ENCODE measurements at regions not wholly inside any gene's neighbourhood (a gene's known extent, or its start where the extent isn't known, plus 50 kb on each side); places are given as distances from the start of the nearest gene placed in this dataset.
A peak's percentile ranks its signal among the peaks of the same experiment; 100 is the strongest.
"Not testable (repeated sequence)": the region's sequence is repeated elsewhere in the genome, so short reads cannot be mapped to it uniquely, and the experiment has no call there.

DNA sequence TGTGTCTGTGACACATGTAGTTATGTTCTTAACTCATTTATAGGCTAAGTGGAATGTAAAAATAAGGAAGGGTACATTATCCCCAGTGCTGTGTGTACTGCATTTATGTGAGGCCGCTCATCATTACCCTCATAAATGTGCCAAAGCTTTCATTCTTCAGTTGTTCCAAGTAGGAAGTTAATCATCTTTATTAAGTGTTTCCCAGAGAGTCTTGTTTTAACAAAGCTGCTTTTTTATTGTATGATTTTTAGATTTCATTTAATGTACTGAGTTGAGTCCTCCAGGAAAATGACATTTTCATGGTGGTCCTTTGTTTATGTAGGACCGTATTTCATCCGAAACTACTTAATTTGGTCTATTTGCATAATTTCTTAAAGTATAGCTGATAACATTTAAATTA is 379.8 kb downstream of the DLEU7 start:
- DNase-seq = no peak
- intact Hi-C loops (cut with DNase I) = no loop called here

DNA sequence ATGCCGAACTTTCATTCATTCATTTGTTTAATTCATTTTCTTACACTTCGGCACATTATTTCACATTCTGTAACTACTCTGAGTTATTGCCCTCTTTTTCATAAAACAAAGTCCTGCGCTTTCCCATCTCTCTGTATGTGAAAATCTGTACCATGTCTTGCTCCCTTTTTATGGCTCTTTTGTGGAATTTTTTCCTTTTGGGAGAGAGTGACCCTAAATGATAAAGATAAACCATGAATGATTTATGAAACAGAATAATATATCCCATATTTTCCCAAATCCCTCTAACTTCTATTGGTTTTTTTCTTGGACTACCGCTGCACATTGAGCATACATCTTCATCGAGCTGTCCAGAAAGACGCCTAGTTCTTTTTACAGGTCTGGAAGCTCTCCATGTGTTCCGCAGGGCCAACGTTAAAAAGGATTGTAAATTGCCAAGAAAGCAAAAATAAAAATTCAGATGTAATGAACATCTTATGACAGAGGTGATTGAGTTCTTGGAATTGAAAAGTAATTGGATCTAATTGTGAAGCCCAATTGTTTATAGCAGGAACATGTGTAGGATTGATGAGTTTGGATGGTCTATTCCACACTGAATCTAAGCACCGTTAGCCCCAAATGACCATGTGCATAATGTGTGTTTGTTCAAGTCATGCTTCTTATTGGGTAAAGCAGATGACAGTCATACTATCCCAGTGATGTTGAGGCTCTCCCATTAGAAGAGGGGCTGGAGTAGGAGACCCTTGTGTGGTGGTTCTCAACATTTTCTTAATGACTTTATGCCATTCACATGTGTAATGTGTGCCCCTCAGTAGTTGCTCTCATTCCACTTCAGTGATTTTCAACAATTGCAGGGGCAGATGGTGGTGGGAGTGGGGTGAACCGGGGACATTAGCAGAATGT is 378.9 kb downstream of the DLEU7 start:
- DNase-seq = no peak
- intact Hi-C loops (cut with DNase I) = no loop called here

DNA sequence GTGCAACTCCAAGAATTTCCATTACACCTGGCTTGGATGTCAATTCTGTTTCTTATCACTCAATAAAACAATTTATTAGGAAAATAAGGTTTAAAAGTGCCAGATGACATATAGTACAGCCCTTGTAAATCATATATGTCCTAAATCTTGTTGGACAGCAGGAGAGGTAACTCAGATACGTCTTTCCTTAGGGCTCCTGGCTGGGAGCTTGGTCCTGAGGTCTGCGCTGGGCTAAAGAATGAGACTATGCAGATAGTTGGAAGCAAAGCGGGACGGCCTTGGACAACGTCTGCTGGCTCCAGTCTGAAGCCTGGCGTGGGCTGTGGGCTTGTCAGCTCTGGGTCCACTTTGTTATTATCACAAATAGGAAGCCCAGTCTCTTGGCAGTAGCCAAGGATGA is 377.0 kb downstream of the DLEU7 start:
- intact Hi-C loops (cut with DNase I) = no loop called here
- no peak for DNase-seq

DNA sequence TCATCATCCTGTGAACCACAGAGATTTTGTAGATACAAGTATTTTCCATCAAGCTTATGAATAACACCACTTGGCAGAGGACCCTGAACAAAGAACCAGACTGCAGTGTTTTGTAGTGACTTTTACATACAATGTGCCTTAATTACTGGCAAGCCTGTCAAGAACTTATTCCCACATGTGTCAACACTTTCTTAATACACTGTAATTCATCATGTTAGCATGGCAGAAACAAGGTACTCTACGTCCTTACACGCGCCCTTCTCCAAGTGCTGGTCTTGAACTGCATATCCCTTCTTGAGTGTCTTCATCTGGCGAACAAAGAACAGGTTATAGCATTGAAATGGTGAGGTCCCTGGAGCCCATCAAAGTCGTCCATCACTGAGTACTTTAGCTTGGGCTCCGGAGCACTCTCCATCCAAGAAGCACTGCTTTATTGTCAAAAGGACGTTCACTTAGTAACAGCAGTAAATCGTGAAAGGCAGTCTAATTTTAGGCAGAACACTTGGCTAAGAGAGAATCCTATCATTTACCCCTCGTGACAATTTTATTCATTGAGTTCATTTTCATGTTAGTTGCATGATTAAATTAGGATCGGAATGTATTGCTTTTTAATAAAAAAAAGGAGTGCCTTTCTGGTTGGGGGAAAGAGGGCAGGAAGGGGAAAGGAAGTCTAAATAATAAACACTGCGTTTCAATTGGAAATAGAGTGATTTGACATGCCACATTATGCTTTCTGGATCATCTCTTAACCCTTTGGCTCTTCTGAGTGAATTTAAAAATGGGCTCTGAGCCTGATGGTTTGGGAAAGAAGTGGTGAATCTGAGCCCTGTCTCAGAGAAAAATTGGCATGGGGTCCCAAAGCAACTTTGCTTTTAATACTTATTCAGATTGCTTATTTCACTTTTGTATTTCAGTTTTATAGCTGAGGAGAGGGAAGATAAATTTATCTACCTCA is 376.1 kb downstream of the DLEU7 start:
- intact Hi-C loops (cut with DNase I) = no loop called here
- DNase-seq = no peak

DNA sequence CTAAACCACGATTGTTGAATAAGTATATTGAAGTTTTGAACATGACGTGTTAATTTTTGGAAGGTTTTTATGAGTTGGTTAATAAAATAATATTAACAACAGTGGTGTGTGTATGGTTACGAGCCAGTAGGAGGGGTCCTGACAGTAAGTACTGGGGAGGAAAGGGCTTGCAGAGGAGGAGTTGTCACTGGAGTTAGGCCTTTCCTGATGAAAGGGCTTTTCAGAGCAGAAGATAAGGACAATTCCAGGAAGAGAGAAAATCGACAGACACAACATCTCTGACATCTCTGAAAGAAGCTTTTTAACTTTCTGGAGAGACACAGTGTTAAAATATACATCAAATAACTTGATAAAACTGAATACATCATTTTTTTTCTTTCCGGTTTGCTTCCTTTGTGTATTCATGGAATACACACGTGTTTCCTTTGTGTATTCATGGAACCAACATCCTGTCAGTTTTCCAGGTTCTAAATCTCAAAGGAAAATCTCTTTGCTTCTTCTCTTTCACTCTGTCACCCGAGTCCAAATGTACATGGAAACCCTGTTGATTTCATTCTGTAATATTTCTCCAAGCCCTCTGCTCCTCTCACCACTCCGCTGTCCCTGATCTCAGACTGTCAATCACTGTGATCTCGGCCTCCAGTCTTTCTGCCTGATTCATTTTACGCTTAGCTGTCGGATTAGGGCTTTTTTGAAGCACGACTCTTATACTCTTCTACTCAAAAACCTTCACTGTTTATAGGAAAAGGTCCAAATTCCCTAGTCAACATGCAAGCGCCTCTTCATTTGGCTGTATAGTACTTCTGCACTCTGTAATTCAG is 374.4 kb downstream of the DLEU7 start:
- DNase-seq = peak in 3 of 42 donors; percentile 15 to 51 (median 39)
- intact Hi-C loops (cut with DNase I) = no loop called here

DNA sequence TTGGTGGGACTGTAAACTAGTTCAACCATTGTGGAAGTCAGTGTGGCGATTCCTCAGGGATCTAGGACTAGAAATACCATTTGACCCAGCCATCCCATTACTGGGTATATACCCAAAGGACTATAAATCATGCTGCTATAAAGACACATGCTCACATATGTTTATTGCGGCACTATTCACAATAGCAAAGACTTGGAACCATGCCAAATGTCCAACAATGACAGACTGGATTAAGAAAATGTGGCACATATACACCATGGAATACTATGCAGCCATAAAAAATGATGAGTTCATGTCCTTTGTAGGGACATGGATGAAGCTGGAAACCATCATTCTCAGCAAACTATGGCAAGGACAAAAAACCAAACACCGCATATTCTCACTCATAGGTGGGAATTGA is 370.4 kb downstream of the DLEU7 start:
- intact Hi-C loops (cut with DNase I) = not testable (repeated sequence)

DNA sequence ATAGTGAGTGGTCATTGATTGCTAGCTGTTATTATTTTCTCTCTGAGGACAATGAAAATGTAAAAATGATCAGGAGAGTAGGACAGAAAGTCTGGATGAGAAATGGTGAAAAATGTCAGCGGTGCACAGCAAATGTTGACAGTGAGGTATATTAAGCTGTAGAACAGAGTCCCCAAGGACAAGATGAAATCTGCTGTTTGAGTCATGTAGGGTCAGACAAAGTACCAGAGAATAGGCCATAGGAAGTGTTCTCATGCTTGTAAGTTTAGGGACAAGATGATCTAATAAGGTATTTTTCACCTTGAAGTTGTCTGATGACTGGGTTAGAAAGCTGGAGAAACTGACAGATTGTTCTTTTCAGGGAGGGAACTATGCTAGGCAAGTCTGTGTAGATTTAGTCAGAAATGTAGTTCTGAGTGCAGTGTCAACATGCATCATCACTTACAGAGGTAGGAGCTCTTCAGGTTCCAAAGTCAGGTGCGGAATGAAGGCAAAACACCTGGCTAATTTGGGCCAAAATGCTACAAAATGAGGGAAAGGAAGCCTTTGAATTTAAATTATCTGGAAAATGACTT is 369.3 kb downstream of the DLEU7 start:
- intact Hi-C loops (cut with DNase I) = no loop called here
- DNase-seq = no peak

More for the DNA sequence above, 370.4 kb downstream of the DLEU7 start:
- DNase-seq = not testable (repeated sequence)

DNA sequence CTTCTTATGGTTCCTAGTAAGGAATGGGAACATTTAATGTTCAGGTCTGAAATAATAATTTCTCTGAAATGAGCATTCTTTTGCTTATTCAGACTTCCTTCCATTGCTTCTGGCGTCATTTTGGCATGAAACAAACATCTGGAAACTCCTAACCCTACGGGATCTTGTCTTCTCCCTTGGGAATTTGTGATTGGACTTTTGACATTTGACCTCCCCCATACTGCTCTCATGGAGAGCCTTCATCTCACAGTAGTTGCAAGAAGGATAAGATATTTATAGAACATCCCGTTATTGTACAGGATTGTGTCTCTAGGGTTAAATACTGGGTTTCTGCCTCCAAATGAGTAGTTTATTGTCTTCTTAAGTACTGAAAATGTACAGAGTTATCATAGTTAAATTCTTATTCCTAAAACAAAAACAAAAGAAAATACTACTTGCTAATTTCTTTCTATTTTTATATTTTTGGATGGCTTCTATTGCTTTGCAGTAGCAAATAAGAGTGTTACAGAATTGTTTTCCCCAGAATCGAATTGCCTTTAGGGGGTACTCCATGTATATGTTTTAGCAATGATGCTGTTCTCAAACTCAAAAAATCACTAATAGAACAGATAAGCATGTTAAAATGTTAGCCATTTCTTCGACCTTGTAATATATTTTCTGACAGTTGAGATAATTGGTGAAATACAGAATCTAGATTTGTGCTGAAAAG is 366.8 kb downstream of the DLEU7 start:
- intact Hi-C loops (cut with DNase I) = no loop called here
- DNase-seq = no peak

DNA sequence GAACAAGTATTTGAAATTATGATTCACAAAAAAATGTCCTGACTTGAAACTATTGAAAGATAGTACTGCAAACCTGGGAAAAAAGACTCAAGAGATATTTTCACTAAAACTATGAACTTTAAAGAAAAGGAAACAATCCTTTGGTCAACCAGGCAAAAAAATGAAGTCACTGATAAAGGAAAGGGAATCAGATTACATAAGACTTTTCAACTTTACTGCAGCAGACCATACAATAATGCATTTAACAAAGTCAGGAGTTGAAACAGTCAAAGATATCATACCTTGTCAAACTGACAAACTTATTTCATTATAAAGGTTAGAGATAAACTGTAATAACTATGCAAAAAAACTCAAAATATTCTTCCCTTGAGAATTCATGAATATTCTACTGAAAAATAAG is 361.6 kb downstream of the DLEU7 start:
- intact Hi-C loops (cut with DNase I) = no loop called here
- no peak for DNase-seq

DNA sequence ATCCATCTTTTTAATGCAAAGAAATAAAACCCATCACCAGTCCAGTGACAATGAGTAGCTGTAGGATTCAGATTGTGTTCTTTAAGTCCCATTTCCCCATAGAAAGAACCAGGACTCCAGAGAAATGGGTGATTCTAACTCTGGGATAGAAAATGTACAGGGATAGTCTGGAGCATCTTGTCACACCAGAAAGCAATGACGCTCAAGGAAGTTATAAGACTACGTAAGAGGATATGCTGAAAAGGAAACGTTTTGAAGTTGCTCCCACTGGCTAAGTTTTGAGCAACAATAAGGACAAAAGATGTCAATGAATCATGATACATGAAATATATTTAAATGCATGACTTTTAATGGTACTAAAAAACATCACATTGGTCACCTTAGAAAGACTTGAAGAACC is 360.1 kb downstream of the DLEU7 start:
- no peak for DNase-seq
- intact Hi-C loops (cut with DNase I) = no loop called here

DNA sequence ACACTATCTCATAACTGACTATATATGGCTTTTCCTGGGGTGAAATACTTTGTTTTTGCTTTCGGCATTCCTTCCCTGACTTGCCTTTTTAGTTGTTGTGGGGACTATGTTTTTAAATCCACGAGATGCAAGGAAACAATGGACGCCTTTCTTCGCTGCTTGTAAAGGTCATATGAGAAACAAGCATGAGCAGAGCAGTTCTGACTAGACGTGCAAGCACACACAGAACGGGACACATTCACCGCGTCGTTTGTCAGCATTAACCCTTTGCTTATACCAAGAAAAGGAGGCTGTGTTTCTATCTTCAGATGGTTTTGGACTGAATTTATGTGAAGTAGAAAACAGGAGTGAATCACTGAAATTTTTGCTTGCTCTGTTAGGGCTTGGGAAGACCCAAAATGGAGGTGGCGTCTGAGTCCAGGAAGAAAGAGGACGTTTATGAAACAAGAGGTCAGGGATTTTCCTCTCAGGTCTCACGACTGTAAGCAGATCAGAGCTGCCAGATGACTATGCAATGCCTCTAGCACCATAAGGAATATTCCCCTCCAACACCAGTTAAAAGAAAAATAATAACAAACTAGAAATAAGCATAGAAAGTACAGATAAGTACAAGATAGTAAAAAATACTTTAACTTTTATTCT is 358.9 kb downstream of the DLEU7 start:
- intact Hi-C loops (cut with DNase I) = no loop called here
- DNase-seq = peak in 29 of 42 donors; percentile 5 to 70 (median 27)

DNA sequence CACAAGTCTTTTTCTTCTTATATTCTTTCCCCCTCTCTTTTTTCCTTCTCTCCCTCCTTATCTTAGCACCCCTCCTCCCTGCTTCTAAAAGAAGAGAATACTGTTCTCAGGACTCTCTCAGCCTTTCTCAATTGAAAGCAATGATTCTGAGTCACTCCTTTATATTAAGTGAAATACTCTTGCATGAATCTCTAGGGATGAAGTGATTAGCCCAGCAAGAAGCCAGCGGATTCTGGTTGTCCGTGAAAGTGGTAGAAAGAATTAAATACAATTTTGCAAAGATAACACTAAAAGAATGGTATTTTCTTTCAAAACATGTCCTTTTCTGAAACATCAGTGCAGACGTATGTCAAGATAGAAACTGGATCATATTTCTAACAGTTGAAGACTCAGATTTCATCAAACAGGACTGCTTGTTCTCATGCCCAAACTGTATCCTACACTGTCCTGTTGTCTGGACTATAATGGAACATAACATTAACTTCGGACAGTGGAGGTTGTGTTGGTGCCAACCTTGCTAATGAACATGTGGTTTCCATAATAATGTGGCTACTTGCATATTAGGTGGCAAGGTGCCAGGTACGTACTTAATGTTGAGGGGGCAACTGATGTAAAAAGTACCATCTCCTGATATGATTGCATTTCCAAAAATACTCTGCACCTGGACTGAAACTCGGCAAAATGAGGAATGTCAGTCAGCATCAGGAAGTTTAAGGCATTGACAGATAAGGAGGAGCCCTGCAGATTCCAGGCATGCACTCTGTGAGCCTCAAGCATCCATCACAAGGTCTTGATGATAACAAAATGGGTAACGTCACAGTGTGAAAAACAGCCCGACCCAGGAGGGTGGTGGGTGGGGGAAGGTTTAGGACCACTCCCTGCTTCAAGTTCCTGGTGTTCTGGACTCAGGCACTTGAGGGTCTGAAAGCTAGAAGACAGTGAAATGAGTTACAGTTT is 357.2 kb downstream of the DLEU7 start:
- peak in 4 of 42 donors; percentile 3 to 30 (median 10) for DNase-seq

DNA sequence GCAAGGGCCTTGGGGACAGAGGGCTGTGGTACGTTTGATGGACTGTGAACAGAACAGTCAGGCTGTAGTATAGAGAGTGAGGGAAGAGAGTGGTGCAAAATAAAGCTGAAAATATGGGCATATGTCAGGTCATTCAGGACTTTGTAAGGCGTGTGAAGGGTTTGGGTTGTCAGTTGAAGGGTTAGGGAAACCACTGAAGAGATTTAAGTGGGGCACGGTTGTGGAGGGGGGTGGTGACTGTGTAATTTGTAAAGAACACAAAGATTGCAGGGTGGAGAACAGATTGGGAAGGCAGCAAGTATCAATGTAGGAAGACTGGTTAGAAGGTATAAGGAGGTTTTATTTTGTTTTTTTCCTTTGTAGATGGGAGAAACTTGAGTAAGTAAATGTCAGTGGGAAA is 349.8 kb downstream of the DLEU7 start:
- no peak for DNase-seq
- intact Hi-C loops (cut with DNase I) = no loop called here

More for the DNA sequence above, 357.2 kb downstream of the DLEU7 start:
- intact Hi-C loops (cut with DNase I) = no loop called here

DNA sequence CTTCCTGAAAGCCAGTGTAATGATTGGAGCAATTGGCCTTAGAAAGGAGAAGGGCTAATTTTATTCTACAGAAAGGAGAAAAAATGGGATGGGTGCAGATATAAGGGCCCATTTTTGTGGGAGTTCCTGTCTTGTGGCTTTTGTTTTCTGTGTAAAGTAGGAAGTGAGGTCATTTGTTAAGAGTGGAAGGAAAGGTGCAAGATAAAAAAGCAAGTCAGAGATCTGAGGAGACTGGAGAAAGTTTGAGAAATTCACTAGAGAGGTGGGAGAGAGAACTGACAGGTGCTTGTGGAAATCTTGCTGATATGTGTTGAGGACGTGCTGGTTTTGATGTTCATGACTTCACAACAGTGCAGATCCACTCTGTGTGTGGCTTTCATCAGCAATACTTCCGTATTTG is 349.4 kb downstream of the DLEU7 start:
- intact Hi-C loops (cut with DNase I) = no loop called here
- DNase-seq = no peak

DNA sequence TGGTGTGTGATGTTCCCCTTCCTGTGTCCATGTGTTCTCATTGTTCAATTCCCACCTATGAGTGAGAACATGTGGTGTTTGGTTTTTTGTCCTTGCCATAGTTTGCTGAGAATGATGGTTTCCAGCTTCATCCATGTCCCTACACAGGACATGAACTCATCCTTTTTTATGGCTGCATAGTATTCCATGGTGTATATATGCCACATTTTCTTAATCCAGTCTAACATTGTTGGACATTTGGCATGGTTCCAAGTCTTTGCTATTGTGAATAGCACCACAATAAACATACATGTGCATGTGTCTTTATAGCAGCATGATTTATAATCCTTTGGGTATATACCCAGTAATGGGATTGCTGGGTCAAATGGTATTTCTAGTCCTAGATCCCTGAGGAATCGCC is 340.3 kb downstream of the DLEU7 start:
- intact Hi-C loops (cut with DNase I); DNase-seq: not testable (repeated sequence)

DNA sequence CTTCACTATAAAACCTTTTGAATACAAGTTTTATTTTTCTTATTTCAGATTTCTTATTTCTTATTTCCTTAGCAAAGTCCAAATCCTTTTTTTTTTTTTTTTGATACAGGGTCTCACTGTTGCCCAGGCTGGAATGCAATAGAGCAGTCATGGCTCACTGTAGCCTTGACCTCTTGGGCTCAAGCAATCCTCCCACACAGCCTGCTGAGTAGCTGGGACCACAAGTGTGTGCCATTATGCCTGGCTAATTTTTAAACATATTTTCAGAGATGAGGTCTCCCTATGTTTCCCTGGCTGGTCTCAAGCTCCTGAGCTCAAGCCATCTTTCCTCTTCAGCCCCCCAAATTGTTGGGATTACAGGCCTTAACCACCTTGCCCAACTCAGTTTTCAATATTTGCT is 334.3 kb downstream of the DLEU7 start:
- no peak for DNase-seq

More for the DNA sequence above, 334.3 kb downstream of the DLEU7 start:
- intact Hi-C loops (cut with DNase I) = no loop called here

All from head of caudate nucleus (tissue), 42 donors.